ENCODE measurements at regions not wholly inside any gene's neighbourhood (a gene's known extent, or its start where the extent isn't known, plus 50 kb on each side); places are given as distances from the start of the nearest gene placed in this dataset.

- DNase-seq, result no peak
Measured at GRCh38 chr9:18159254-18159653, 314.7 kb upstream of the ADAMTSL1 start.

GRCh38 chr9:18163146-18163545 is 310.8 kb upstream of the ADAMTSL1 start:
- no peak for DNase-seq

GRCh38 chr9:18167733-18168132 is 306.2 kb upstream of the ADAMTSL1 start:
- no peak for DNase-seq

GRCh38 chr9:18173923-18174322 is 300.0 kb upstream of the ADAMTSL1 start:
- DNase-seq, result no peak

- DNase-seq, result no peak
Measured at GRCh38 chr9:18182636-18183035, 291.3 kb upstream of the ADAMTSL1 start.

GRCh38 chr9:18183974-18184373 is 290.0 kb upstream of the ADAMTSL1 start:
- no peak for DNase-seq

GRCh38 chr9:18184401-18184800 is 289.6 kb upstream of the ADAMTSL1 start:
- DNase-seq, result no peak

GRCh38 chr9:18185196-18185595 is 288.8 kb upstream of the ADAMTSL1 start:
- DNase-seq, result no peak

GRCh38 chr9:18188971-18189370 is 285.0 kb upstream of the ADAMTSL1 start:
- DNase-seq, result no peak

- no peak for DNase-seq
Measured at GRCh38 chr9:18189871-18190670, 283.9 kb upstream of the ADAMTSL1 start.

- no peak for DNase-seq
Measured at GRCh38 chr9:18190671-18191374, 283.1 kb upstream of the ADAMTSL1 start.

- no peak for DNase-seq
Measured at GRCh38 chr9:18194316-18194715, 279.6 kb upstream of the ADAMTSL1 start.

GRCh38 chr9:18195223-18195622 is 278.7 kb upstream of the ADAMTSL1 start:
- DNase-seq, result no peak

GRCh38 chr9:18202924-18203323 is 271.0 kb upstream of the ADAMTSL1 start:
- DNase-seq, result no peak

GRCh38 chr9:18207735-18208134 is 266.2 kb upstream of the ADAMTSL1 start:
- DNase-seq, result no peak

- no peak for DNase-seq
Measured at GRCh38 chr9:18208166-18209059, 265.5 kb upstream of the ADAMTSL1 start.

GRCh38 chr9:18215626-18216025 is 258.3 kb upstream of the ADAMTSL1 start:
- DNase-seq, result no peak

- no peak for DNase-seq
Measured at GRCh38 chr9:18216376-18216775, 257.6 kb upstream of the ADAMTSL1 start.

- no peak for DNase-seq
Measured at GRCh38 chr9:18228101-18228500, 245.9 kb upstream of the ADAMTSL1 start.

GRCh38 chr9:18229992-18230676 is 243.8 kb upstream of the ADAMTSL1 start:
- no peak for DNase-seq

- DNase-seq, result no peak
Measured at GRCh38 chr9:18233311-18233710, 240.6 kb upstream of the ADAMTSL1 start.

GRCh38 chr9:18233776-18234445 is 240.0 kb upstream of the ADAMTSL1 start:
- no peak for DNase-seq
